Activated B cell treated with CpG ODN at 0.5 μM for 24 hours (primary cell): ENCODE measurements at regions not wholly inside any gene's neighbourhood (a gene's known extent, or its start where the extent isn't known, plus 50 kb on each side); places are given as distances from the start of the nearest gene placed in this dataset.

ENCODE experiments used
- ATAC-seq: fragments of 200-7000 bp; cut with Tn5 transposase; one replicate; pipeline ENCODE4 v1.10.0; 2021; ENCODE audit warnings: low read depth, mild to moderate bottlenecking, moderate library complexity
- CTCF ChIA-PET: fragments of 350-600 bp; sonication (Branson Sonifier 250); formaldehyde crosslinking; loops from one replicate; lab custom pipeline; 2021; ENCODE audit warnings: antibody characterized with exemption; lab: Charles Lee
- POLR2A ChIA-PET: fragments of 350-600 bp; sonication (Branson Sonifier 250); formaldehyde crosslinking; loops from one replicate; lab custom pipeline; 2021; ENCODE audit warnings: antibody characterized with exemption; lab: Charles Lee
- DNase-seq: peaks from one replicate; pipeline ENCODE4 v3.0.0; 2022
- H3K27ac Mint-ChIP-seq: one replicate; pipeline ENCODE4 v1.8.0; 2020; ENCODE audit warnings: mixed read lengths
- H3K27me3 Mint-ChIP-seq: one replicate; pipeline ENCODE4 v1.8.0; 2021; ENCODE audit warnings: mixed read lengths
- H3K36me3 Mint-ChIP-seq: one replicate; pipeline ENCODE4 v1.8.0; 2021; ENCODE audit warnings: low read depth, mixed read lengths
- H3K4me1 Mint-ChIP-seq: one replicate; pipeline ENCODE4 v1.8.0; 2021; ENCODE audit warnings: mixed read lengths
- H3K4me3 Mint-ChIP-seq: one replicate; pipeline ENCODE4 v1.8.0; 2020; ENCODE audit warnings: mild to moderate bottlenecking, mixed read lengths
- H3K9me3 Mint-ChIP-seq: one replicate; pipeline ENCODE4 v1.8.0; 2020; ENCODE audit warnings: mixed read lengths
- CTCF ChIP-seq: fragments of 200-600 bp; IDR thresholded peaks from one replicate; pipeline ENCODE4 v1.8.0; 2022; ENCODE audit warnings: antibody characterized with exemption, mild to moderate bottlenecking
- intact Hi-C: fragments of 100-400 bp; cut with micrococcal nuclease; formaldehyde crosslinking; loops from one replicate; pipeline ENCODE4 v1.15.1; 2024

- ATAC-seq (no peak), DNase-seq (no peak)
- Mint-ChIP-seq H3K27ac (no peak overlapping the region), H3K27me3 (no peaks in the 10 kb centered on the region), H3K36me3 (no peaks in the 10 kb centered on the region), H3K4me1 (no peaks in the 10 kb centered on the region), H3K4me3 (no peak overlapping the region), H3K9me3 (peaks cover 6% of the 10 kb centered on the region)
- POLR2A ChIA-PET: no interaction called here
- TF ChIP-seq CTCF: no peak
- intact Hi-C loops: no loop called here
- CTCF ChIA-PET: no interaction called here
Observed at GRCh38 chr12:61854902-61855301, 405.3 kb upstream of the USP15 start.

GRCh38 chr12:61857968-61858367 is 402.2 kb upstream of the USP15 start:
- CTCF ChIA-PET: no interaction called here
- POLR2A ChIA-PET: no interaction called here
- DNase-seq (no peak), ATAC-seq (no peak)
- no peak overlapping the region for H3K4me3 Mint-ChIP-seq
- H3K36me3 Mint-ChIP-seq: no peaks in the 10 kb centered on the region
- no peaks in the 10 kb centered on the region for H3K27me3 Mint-ChIP-seq
- peaks cover 6% of the 10 kb centered on the region for H3K9me3 Mint-ChIP-seq
- intact Hi-C loops: no loop called here
- no peaks in the 10 kb centered on the region for H3K4me1 Mint-ChIP-seq
- no peak overlapping the region for H3K27ac Mint-ChIP-seq
- no peak for TF ChIP-seq CTCF

- DNase-seq (no peak), ATAC-seq (no peak)
- Mint-ChIP-seq H3K4me3 (no peak overlapping the region), H3K27me3 (no peaks in the 10 kb centered on the region), H3K27ac (no peak overlapping the region), H3K4me1 (no peaks in the 10 kb centered on the region), H3K36me3 (no peaks in the 10 kb centered on the region), H3K9me3 (no peaks in the 10 kb centered on the region)
- TF ChIP-seq CTCF: no peak
- ChIA-PET CTCF (no interaction called here), POLR2A (no interaction called here)
- intact Hi-C loops: no loop called here
Observed at GRCh38 chr12:61860451-61860850, 399.8 kb upstream of the USP15 start.

GRCh38 chr12:61862986-61863385 is 397.2 kb upstream of the USP15 start:
- intact Hi-C loops: no loop called here
- ChIA-PET CTCF (no interaction called here), POLR2A (no interaction called here)
- Mint-ChIP-seq H3K36me3 (no peaks in the 10 kb centered on the region), H3K27ac (no peak overlapping the region), H3K4me3 (no peak overlapping the region), H3K9me3 (no peaks in the 10 kb centered on the region), H3K4me1 (no peaks in the 10 kb centered on the region), H3K27me3 (no peaks in the 10 kb centered on the region)
- DNase-seq (no peak), ATAC-seq (no peak)
- TF ChIP-seq CTCF: no peak

GRCh38 chr12:61863811-61864210 is 396.4 kb upstream of the USP15 start:
- CTCF ChIA-PET: no interaction called here
- intact Hi-C loops: no loop called here

More at GRCh38 chr12:61863811-61864210, 396.4 kb upstream of the USP15 start:
- POLR2A ChIA-PET: no interaction called here
- Mint-ChIP-seq H3K36me3 (no peaks in the 10 kb centered on the region), H3K4me3 (no peak overlapping the region), H3K9me3 (no peaks in the 10 kb centered on the region), H3K27ac (no peak overlapping the region), H3K4me1 (no peaks in the 10 kb centered on the region), H3K27me3 (no peaks in the 10 kb centered on the region)
- TF ChIP-seq CTCF: no peak
- ATAC-seq (no peak), DNase-seq (no peak)
